HS-5 (cell line): ENCODE measurements at regions not wholly inside any gene's neighbourhood (a gene's known extent, or its start where the extent isn't known, plus 50 kb on each side); places are given as distances from the start of the nearest gene placed in this dataset.
"Not testable (repeated sequence)": the region's sequence is repeated elsewhere in the genome, so short reads cannot be mapped to it uniquely, and the experiment has no call there.

Experiments used
- DNase-seq: peaks from one replicate; pipeline ENCODE4 v3.0.0-alpha.2; 2012; ENCODE audit warnings: low read depth

DNA sequence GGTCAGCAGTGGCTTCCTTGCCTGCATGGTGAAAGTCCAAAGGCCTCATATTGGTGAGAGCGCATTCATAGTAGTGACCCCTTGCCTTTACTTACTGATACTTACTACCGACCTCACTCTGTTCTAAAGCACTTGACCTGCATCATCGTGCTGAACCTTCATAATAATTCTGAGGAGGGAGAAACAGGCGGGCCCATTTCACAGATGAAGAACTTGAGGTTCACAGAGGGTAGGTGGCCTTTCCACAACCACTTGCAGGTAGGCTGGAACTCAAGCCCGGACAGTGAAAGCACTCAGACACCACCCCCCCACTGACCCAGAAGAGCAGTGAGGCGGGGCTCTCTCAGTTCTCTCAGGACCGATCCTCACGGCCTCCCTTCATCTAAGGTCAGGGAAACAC lies 149.4 kb upstream of the CHST15 start:
- DNase-seq = no peak

DNA sequence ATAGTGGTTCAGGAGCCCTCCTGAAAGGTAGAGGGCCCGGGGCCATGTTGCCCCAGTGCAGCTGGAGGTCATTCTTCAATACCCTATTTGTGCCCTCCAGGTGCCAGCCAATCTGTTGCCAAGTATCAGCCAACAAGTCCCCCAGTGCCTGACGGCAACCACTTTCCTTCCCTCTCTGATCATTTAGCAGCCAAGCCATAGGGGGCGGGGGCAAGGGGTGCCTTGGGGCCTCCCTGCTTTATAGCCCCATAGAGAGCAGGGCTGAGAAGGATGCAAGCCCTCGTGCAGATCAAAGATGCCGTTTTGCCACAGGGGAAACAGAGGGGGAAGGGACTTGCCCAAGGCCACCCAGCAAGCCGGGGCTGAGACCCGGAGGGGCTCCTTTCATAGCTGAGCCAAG lies 149.0 kb upstream of the CHST15 start:
- no peak for DNase-seq

DNA sequence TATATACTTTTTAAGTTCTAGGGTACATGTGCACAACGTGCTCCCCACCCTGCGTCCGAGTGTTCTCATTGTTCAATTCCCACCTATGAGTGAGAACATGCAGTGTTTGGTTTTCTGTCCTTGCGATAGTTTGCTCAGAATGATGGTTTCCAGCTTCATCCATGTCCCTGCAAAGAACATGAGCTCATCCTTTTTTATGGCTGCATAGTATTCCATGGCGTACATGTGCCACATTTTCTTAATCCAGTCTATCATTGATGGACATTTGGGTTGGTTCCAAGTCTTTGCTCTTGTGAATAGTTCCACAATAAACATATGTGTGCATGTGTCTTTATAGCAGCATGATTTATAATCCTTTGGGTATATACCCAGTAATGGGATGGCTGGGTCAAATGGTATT lies 148.1 kb upstream of the CHST15 start:
- DNase-seq = not testable (repeated sequence)

DNA sequence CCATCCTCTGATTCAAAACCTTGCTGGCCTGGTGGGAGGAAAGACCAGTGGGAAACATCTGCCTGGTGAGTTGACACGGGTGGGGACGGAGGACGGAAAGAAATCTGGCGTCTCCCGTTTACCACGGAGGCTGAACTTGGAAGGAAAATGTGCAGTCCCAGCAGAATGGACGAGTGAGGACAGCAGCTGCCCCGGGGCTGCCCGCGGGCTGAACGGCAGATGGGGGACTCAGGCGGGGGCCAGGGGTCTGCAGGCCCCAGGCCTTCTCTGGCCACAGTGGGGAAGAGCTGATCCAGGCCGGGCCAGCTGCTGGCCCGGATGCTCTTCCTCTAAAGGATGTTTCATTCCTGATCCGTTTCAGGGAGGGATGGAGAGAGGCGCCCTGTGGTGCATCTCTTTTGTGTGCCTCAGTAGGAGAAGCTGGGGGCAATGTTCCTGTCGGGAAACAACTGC lies 147.5 kb upstream of the CHST15 start:
- DNase-seq = no peak

DNA sequence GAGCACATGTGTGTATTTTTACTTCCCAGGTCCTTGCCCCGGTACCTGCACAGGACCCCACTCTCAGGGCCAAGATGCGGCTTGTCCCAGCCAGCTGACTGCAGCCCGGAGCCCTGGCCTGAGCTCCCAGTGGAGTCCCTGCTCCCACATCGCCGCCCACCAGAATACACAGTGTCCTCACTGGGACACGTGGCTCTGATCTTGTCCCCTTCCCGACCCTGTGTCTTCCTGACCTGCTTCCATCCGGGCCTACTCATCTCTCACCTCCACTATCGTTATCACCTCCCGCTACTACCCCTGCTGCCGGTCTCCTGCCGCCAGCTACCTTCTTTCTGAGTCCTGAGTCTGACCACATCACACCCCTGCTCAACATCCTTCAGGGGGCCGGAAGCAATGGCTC lies 146.3 kb upstream of the CHST15 start:
- DNase-seq = no peak

DNA sequence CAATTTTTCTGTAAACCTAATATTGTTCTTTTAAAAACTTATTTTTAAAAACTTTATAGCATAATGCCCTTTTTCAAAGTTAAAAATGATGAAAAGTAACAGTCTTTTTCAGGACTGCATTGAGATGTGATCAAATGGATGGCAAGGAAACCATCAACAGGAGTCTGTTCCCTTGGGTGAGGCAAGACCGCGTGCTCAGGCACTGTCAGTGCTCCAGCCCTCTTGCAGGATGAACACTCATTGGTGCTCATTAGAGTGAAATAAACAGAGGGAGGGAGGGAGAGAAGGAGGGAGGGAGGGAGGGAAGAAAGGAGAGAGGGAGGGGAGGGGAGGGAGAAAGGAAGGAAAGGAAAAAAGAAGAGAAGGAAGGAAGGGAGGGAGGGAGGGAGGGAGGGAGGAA lies 145.7 kb upstream of the CHST15 start:
- no peak for DNase-seq

DNA sequence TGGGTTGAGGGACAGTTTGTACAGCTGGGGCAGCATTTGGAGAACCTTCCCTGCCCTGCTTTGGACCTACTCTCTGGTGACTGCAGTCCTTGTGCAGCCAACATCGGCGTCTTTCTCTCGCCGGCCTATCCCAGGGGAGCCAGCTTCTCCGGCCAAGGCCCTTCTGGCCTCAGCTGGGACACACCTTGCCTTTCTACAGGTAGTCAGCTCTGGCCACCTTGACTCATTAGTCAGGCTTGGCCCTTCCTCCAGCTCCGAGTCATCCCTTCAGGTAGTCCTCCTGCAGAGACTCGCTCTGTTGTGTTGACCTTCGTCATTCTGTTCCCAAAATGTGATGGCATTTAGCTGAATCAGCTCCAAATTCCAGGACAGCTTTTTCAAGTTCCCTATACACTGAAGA lies 145.0 kb upstream of the CHST15 start:
- no peak for DNase-seq

DNA sequence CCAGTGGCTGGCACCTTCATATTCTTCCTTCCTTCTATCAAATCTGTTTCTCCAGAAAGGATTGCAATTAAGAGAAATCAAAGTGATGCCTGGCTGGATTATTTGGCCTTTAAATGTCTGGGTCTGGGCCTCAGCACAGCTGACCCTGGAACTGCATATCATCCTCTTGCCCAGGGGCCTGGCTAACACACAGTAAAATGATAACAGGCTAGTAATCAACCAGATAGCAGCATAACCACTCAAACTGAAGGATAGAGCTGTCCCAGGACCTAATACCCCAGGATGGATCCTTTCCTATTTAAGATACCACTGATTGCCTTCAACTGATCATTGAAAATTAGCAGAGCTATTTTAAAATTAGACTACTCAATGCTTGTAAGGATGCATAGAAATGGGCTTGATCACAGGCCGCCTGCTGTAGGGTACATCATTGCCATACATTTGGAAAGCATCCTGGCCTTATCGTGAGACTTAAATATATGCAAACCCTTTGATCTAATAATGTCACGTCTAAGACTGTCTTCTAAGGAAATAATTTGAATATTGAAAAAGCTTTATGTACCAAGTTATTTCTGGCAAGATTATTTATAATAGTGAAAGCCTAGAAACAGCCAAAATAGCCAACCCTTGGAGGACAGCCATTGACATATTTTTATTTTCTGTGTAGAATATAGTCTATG lies 144.0 kb upstream of the CHST15 start:
- no peak for DNase-seq

DNA sequence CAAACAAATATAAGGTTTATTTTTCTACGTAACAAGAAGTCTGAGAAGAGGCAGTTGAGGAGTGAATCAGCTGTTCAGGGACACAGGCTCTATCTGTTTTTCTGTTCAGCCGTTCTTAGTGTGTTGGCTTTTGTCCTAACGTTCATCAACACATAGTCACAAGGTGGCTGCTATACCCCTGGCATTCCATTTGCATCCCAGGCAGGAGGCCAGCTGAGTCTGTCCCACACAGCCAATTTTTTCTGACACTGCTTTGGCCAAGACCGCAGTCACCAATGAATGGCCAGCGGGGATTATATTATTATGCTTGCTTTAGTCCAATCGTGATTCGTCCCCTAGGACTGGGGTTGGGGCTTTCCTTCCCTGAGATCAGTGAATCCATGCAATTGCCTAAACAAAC lies 143.4 kb upstream of the CHST15 start:
- no peak for DNase-seq

DNA sequence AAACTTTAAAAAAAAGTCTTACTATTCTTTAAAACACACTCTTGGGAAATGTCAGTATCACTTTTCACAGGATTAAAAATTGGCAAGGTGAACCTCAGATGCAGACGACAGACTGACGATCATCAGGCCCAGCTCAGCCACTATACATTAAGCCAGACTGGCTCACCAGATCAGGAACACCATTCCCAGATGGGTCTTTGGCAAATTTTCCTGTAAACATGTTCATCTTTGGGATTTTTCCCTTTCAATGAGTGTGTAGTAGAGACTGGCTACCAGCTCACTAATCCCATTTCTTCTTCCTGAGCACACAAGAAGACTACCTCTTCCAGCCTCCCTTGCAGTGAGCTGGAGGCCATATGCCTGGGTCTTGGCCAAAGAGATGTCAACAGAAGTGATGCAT lies 142.7 kb upstream of the CHST15 start:
- DNase-seq = no peak

DNA sequence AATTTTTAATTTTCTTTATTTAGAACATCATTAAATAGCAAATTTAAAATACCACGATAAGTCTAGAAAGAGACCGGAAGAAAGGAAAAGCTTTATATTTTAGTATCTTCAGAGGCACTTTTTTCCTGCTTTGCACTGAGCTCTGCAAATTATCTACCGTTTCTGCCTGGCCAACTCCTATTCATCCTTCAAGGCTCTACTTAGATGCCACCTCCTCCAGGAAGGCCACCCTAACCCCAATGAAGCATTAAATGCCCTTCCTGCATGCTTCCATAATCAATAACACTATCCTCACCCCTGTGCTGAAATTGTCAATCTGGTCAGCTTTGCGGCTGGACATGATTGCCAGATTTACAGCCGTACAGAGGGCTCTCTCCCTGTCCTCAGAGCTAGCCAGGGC lies 141.8 kb upstream of the CHST15 start:
- DNase-seq = no peak

DNA sequence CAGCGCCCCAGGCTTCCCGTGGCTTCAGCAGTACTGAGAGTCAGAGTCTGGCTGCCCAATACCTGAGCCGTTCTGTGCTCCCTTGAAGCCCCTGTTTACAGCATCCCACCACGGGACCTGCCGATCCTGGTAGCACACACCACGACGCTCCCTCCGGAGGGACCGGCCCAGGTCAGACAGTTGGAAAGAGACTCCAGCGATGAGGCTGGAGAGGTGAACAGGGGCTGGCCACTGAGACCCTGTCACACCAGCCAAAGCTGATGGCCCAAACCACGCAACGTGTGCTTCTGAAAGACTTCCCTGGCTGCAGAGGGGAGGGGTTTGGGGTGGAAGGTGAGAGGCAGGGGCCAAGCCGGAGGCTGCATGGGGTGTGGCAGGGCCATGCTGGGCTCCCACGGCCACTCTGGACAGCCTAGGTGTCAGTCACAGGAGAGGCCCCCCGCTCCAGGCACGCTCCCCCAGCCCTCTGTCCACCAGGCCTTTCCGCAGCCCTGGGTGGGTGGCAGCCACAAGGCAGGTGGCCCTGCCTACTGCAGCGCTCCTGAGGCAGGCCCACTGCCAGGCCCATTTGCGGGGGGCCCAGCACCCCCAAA lies 140.2 kb upstream of the CHST15 start:
- DNase-seq = no peak

DNA sequence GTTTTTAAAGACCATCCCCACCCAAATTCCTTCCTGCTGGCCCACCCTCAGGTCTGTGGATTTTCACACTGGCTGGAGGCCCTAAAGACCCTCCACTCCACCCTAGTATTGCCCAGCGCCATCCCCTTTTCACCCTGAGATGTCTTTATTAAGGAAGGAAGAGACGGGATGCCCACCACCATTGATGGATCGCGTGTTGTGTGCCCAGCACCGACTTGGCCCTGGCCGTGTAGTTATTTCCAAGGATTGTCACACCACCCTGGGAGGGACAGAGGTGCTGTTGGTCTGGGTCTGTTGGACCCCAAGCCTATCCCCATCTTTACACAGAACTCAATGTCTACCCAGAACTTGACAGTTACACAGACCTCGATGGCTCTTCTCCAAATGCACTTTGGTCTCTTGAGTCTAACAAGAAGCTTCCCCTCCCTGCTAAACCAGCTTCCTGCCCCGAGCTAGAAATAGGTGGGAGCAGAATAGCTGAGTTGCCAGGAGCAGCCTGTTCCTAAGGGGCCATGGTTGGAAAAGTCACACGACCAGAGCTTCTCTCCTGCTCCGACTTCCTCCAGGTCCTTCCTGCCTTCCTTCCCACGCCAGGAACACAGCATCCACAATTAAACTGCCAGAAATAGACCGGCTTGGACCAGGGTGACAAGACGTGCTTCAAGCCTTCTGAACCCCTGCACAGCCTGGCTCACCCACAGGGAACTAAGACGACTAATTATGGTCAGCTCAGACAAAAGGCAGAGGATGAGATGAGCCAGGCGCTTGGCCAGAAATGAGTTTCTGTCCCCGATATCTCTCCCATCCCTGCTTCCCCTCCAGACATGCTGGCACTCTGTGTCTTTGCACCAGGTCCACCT lies 139.5 kb upstream of the CHST15 start:
- no peak for DNase-seq

DNA sequence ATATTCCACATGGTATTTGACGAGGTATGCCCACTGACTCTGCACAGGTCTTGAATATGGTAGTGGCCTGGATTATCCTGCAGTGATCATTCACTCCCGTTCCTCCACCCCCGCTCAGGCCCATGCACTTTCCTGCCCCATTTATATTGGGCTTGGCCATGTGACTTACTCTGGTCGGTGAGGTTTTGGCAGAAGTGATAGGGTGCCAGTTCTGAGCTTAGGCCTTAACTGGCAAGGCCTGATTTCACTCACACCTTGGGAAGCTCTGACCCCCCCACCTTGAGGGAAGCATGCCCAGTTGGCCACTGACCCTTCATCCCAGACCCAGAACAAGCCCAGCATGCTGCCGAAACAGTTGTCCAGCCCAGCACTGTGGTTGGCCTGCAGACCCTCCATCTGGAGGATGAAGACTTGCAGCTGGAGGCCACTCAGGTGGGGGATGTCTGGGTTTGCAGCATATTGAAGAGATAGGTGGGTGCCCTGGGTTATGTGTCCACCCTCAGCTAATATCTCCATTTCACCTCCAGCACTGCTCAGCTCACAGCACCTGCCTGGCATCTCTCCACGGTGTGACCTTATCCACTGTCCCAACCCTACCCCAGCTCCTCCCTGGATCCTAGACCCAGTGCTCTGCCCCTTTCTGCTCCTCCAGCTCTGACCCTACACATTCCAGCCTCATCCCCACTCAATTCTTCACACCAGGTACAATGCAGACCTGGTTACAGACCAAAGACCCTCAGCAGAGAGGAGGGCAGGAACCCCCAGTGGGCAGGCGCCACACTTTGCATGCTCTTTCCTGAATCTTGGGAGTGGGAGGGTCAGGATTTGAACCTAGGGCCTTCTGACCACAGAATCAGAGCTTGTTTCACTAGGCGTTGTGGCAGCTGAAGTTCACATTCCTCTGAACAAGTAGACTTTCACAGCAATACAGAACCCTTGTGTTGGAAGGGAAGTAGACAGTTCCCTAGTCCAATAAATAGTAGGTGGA lies 138.1 kb upstream of the CHST15 start:
- DNase-seq = no peak

DNA sequence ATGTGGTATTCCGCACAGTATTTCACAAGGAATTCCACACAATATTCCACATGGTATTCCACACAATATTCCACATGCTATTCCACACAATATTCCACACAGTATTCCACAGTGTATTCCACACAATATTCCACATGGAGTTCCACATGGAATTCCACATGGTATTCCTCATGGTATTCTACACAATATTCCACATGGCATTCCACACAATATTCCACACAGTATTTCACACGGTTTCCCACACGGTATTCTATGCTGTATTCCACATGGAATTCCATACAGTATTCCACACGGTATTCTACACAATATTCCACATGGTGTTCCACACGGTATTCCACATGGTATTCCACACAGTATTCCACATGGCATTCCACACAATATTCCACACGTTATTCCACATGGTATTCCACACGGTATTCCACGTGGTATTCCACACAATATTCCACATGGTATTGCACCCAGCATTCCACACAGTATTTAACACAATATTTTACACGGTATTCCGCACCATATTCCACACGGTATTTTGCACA lies 137.3 kb upstream of the CHST15 start:
- DNase-seq = no peak

DNA sequence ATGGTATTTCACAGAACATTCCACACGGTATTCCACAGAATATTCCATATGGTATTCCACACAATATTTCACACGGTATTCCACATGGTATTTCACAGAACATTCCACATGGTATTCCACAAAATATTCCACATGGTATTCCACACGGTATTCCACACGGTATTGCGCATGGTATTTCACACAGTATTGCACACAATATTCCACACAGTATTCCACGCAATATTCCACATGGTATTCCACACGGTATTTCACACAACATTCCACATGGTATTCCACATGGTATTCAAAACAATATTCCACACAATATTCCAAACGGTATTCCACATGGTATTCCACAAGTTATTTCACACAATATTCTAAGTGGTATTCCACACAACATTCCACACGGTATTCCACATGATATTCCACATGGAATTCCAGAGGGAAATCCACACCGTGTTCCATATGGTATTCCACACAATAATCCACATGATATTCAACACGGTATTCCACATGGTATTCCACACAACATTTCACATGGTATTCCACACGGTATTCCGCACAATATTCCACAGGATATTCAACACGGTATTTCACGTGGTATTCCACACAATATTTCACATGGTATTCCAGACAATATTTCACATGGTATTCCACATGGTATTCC lies 136.7 kb upstream of the CHST15 start:
- DNase-seq = no peak

DNA sequence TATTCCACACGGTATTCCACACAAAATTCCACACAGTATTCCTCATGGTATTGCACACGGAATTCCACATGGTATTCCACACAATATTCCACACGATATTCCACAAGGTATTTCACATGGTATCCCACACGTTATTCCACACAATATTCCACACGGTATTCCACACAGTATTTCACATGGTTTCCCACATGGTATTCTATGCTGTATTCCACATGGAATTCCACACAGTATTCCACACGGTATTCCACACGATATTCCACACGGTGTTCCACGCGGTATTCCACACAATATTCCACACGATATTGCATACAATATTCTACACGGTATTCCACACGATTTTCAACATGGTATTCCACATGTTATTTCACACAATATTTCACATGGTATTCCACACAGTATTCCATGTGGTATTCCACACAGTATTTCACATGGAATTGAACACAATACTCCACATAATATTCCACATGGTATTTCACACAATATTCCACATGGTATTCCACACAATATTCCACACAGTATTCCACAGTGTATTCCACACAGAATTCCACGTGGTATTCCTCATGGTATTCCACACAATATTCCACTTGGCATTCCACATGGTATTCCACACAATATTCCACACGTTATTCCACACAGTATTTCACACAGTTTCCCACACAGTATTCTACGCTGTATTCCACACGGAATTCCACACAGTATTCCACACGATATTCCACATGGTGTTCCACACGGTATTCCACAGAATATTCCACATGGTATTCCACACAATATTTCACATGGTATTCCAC lies 136.0 kb upstream of the CHST15 start:
- DNase-seq = no peak

DNA sequence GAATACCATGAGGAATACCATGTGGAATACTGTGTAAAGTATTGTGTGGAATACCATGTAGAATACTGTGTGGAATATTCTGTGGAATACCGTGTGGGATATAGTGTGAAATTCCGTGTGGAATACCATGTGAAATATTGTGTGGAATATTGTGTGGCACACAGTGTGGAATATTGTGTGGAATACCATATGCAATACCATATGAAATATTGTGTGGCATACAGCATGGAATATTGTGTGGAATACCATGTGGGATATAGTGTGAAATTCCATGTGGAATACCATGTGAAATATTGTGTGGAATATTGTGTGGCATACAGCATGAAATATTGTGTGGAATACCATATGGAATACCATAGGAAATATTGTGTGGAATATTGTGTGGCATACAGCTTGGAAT lies 135.1 kb upstream of the CHST15 start:
- DNase-seq = no peak

DNA sequence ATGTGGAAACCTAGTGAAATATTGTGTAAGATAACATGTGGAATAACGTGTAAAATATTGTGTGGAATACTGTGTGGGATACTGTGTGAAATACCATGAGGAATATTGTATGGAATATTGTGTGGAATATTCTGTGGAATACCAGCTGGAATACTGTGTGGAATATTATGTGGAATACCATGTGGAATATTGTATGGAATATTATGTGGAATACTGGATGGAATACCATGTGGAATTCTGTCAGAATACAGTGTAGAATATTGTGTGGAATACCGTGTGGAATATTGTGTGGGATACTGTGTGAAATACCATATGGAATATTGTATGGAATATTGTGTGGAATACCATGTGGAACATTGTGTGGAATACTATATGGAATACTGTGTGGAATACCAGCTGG lies 134.6 kb upstream of the CHST15 start:
- DNase-seq = no peak
